ENCODE measurements at regions not wholly inside any gene's neighbourhood (a gene's known extent, or its start where the extent isn't known, plus 50 kb on each side); places are given as distances from the start of the nearest gene placed in this dataset.

DNA sequence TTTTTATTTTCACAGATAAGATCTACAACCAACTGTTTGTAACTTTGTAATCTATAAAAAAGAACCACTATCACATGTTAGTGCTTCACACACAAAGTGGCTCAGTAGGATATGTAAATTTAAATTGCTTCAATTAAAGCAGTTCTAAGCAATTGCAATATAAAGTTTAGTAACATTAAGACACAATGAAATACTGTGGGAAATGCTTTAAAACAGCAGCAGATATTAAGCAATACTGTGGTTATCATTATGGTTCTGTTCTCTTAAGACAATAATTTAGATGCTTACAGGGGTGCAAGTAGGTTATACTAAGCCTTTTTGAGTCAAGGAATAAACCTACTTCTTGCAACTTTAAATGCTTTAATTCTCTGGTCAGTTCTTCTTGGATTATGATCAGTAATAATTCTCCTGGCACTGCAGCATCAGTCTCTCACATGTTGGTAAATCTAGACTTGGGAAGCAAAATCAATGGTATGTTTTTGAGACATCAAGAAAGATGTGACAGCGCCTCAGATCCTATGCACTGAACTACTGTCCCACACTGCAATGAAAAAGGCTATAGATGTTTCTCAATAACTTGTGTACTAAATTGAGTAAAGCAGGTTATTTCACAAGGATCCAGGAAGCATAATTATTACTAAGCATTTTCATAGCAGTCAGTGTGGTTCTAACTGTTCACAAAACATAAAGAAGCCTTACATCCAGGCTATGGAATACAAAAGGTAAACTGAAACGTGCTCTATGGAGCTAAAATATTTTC lies 338.7 kb upstream of the PDE4D start:
- peaks cover 0 to 5% (median 0%) of the 10 kb centered on the region in 6 donors for H3K4me1 ChIP-seq
- WGBS, 5 donors = 43 to 82% (median 60%) methylated on average over 2 of the region's 2 CpGs
- TF ChIP-seq POLR2A (IDR thresholded peaks at IDR 0.05) (no peak), POLR2AphosphoS5 (IDR thresholded peaks at IDR 0.05) (no peak)
- TF ChIP-seq, protein P1, sequence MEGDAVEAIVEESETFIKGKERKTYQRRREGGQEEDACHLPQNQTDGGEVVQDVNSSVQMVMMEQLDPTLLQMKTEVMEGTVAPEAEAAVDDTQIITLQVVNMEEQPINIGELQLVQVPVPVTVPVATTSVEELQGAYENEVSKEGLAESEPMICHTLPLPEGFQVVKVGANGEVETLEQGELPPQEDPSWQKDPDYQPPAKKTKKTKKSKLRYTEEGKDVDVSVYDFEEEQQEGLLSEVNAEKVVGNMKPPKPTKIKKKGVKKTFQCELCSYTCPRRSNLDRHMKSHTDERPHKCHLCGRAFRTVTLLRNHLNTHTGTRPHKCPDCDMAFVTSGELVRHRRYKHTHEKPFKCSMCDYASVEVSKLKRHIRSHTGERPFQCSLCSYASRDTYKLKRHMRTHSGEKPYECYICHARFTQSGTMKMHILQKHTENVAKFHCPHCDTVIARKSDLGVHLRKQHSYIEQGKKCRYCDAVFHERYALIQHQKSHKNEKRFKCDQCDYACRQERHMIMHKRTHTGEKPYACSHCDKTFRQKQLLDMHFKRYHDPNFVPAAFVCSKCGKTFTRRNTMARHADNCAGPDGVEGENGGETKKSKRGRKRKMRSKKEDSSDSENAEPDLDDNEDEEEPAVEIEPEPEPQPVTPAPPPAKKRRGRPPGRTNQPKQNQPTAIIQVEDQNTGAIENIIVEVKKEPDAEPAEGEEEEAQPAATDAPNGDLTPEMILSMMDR (IDR thresholded peaks at IDR 0.05 in 8 of 11, conservative IDR thresholded peaks at IDR 0.05 in 3 of 11) = no peak
- no peaks in the 10 kb centered on the region for H3K27me3 ChIP-seq (replicated peaks in 1 of 7)
- no peak for DNase-seq
- H3K4me3 ChIP-seq = peak overlapping the region in 1 of 8 donors; percentile 9
- peaks cover 0 to 4% (median 0%) of the 10 kb centered on the region in 8 donors for H3K9me3 ChIP-seq
- intact Hi-C loops (cut with DNase I; ENCODE audit: low total_unique reads) = no loop called here
- H3K36me3 ChIP-seq = no peaks in the 10 kb centered on the region
- H3K27ac ChIP-seq = peak overlapping the region in 7 of 8 donors; percentile 23 to 83 (median 73)

DNA sequence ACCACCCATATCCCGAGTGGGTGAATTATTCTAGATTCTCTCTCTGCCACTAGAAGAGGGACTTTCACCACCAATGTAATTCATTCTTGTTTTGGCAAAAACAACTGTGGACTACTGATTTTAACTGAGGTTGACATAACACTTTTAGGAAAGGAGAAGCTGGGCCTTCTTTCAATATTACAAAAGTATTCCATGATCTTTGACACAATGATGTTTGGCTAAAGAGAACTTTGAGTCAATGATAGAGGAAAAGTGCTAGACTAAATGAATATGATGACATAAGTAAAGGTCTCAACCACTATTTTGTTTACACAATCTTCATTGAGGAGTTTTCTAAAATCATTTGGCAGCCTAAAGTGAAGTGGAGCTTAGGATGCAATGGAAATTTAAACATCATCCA lies 336.9 kb upstream of the PDE4D start:
- no peaks in the 10 kb centered on the region for H3K9me3 ChIP-seq
- WGBS, 5 donors = 83 to 95% (median 85%) methylated on average over 1 of the region's 1 CpG
- intact Hi-C loops (cut with DNase I; ENCODE audit: low total_unique reads) = no loop called here

DNA sequence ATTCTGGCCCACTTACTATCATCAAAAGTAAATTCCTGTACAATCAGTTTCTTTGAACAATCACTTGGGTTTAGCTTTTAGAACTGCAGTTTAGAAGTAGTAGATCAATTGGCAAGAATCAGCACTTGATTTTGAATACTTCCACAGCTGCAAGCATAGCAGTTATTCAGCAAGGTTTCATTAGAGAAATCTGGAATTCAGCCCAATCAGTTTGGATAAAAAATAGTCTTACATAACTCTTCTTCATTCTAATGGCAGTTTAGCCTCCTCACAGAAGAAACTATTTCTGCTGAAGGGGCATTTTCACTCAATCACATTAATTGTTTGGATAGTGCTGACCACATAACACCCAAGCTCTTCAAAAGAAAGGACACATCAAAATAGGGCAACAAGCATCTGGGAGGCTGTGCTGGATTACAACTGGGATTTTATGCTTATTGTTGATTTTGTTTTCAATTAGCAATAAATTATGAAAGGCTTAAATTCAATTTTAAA lies 336.2 kb upstream of the PDE4D start:
- Histone ChIP-seq H3K36me3 (no peaks in the 10 kb centered on the region), H3K27ac (no peak overlapping the region), H3K27me3 (replicated peaks in 1 of 7) (no peaks in the 10 kb centered on the region), H3K4me1 (peaks cover 0 to 5% (median 0%) of the 10 kb centered on the region in 6 donors), H3K9me3 (no peaks in the 10 kb centered on the region), H3K4me3 (no peak overlapping the region)
- TF ChIP-seq, protein P1 (IDR thresholded peaks at IDR 0.05 in 8 of 11, conservative IDR thresholded peaks at IDR 0.05 in 3 of 11) = no peak
- no peak for TF ChIP-seq POLR2A (IDR thresholded peaks at IDR 0.05)
- no peak for TF ChIP-seq POLR2AphosphoS5 (IDR thresholded peaks at IDR 0.05)
- intact Hi-C loops (cut with DNase I; ENCODE audit: low total_unique reads) = no loop called here
- no peak for DNase-seq

More for the DNA sequence above, 336.9 kb upstream of the PDE4D start:
- TF ChIP-seq, protein P1 (IDR thresholded peaks at IDR 0.05 in 8 of 11, conservative IDR thresholded peaks at IDR 0.05 in 3 of 11) = no peak
- TF ChIP-seq POLR2A (IDR thresholded peaks at IDR 0.05) (no peak), POLR2AphosphoS5 (IDR thresholded peaks at IDR 0.05) (no peak)
- H3K4me1 ChIP-seq = peaks cover 0 to 5% (median 0%) of the 10 kb centered on the region in 6 donors
- no peaks in the 10 kb centered on the region for H3K36me3 ChIP-seq
- no peak overlapping the region for H3K4me3 ChIP-seq
- H3K27ac ChIP-seq = peak overlapping the region in 2 of 8 donors; percentile 73 to 83
- H3K27me3 ChIP-seq (replicated peaks in 1 of 7) = no peaks in the 10 kb centered on the region
- no peak for DNase-seq

DNA sequence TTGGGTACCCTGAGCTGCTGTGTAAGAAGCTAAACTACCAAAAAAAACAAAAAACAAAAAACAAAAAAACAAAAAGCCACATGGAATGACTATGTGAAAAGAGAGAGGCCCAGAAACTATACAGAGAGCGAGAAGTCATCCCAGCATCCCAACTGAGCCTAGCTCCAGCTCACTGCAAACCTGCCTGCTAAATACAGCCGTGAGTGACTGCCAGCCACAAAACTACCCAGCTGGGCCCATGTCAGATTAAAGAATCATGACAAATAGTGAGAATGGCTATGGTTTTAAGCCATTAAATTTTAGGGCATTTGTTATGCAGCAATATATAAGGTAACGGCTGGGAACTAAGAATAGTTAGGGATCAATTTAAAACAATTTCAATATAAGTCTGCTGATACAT lies 335.1 kb upstream of the PDE4D start:
- Histone ChIP-seq H3K27ac (no peak overlapping the region), H3K4me1 (peaks cover 0 to 5% (median 0%) of the 10 kb centered on the region in 6 donors), H3K9me3 (no peaks in the 10 kb centered on the region), H3K27me3 (replicated peaks in 1 of 7) (no peaks in the 10 kb centered on the region), H3K4me3 (no peak overlapping the region), H3K36me3 (no peaks in the 10 kb centered on the region)
- intact Hi-C loops (cut with DNase I; ENCODE audit: low total_unique reads) = no loop called here
- 80 to 93% (median 91%) methylated on average over 3 of the region's 3 CpGs for WGBS, 5 donors
- TF ChIP-seq POLR2A (IDR thresholded peaks at IDR 0.05) (no peak), POLR2AphosphoS5 (IDR thresholded peaks at IDR 0.05) (no peak)
- TF ChIP-seq, protein P1 (IDR thresholded peaks at IDR 0.05 in 8 of 11, conservative IDR thresholded peaks at IDR 0.05 in 3 of 11) = no peak
- no peak for DNase-seq

Measured in spleen (tissue), 11 donors.